ENCODE measurements at regions not wholly inside any gene's neighbourhood (a gene's known extent, or its start where the extent isn't known, plus 50 kb on each side); places are given as distances from the start of the nearest gene placed in this dataset.

- H3K27me3 ChIP-seq (ENCODE audit: control insufficient read depth in 1 of 2, insufficient read depth in 2 of 2, low read length in 2 of 2) = peaks cover 5 to 7% of the 10 kb centered on the region in 2 donors
- no peaks in the 10 kb centered on the region for H3K9me3 ChIP-seq (ENCODE audit: control insufficient read depth in 1 of 2, low read length in 2 of 2)
- H3K36me3 ChIP-seq (ENCODE audit: control insufficient read depth in 1 of 2, insufficient read depth in 2 of 2, low read length in 2 of 2) = no peaks in the 10 kb centered on the region
- no peak overlapping the region for H3K27ac ChIP-seq (ENCODE audit: low read depth, low read length)
- no peak overlapping the region for H3K9ac ChIP-seq (ENCODE audit: low read depth in 1 of 2, low read length in 2 of 2)
- peaks cover 0 to 3% of the 10 kb centered on the region in 2 donors for H3K4me1 ChIP-seq (ENCODE audit: control insufficient read depth in 1 of 2, insufficient read depth in 2 of 2, low read length in 2 of 2)
- no peak overlapping the region for H3K4me3 ChIP-seq (ENCODE audit: low read depth in 1 of 2, low read length in 2 of 2)
Observed at GRCh38 chr13:99911965-99912566, 59.5 kb downstream of the ZIC5 start.

DNA sequence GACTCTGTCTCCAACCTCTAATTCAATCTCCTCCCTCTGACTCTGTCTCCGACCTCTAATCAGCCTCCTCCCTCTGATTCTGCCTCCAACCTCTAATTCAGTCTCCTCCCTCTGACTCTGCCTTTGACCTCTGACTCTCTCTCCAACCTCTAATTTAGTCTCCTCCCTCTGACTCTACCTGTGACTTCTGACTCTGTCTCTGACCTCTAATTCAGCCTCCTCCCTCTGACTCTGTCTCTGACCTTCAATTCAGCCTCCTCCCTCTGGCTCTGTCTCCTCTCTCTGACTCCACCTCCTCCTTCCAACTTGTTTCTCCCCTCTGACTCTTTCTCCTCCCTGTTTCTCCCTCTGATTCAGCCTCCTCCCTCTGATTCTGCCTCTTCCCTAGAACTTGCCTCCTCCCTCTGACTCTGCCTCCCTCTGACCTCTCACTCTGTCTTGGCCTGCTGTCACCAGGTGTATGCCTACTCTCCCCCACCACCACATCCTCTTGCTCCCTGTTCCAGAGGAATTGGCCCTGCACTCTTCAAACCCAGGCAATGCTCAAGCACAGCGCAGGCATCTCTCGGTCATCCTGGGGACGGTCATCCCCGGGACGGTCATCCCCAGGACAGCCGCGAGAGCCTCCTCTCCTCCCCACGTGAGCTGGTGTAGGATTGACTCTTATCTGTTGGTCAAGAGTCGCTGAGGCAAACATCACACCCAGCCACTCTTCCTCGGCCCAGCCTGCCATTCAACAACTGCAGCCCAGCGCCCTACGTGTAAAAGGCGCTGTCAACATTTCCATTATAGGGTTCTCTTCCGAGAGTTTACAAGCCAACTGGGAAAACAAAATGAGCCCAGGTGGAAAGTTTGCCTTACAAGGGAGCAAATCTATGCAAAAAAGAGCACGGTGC, 60.2 kb downstream of the ZIC5 start:
- no peak overlapping the region for H3K4me3 ChIP-seq (ENCODE audit: low read depth in 1 of 2, low read length in 2 of 2)
- H3K4me1 ChIP-seq (ENCODE audit: control insufficient read depth in 1 of 2, insufficient read depth in 2 of 2, low read length in 2 of 2) = peaks cover 0 to 3% of the 10 kb centered on the region in 2 donors
- H3K27me3 ChIP-seq (ENCODE audit: control insufficient read depth in 1 of 2, insufficient read depth in 2 of 2, low read length in 2 of 2) = peaks cover 8 to 9% of the 10 kb centered on the region in 2 donors
- H3K9ac ChIP-seq (ENCODE audit: low read depth in 1 of 2, low read length in 2 of 2) = no peak overlapping the region
- H3K9me3 ChIP-seq (ENCODE audit: control insufficient read depth in 1 of 2, low read length in 2 of 2) = no peaks in the 10 kb centered on the region
- no peak overlapping the region for H3K27ac ChIP-seq (ENCODE audit: low read depth, low read length)
- no peaks in the 10 kb centered on the region for H3K36me3 ChIP-seq (ENCODE audit: control insufficient read depth in 1 of 2, insufficient read depth in 2 of 2, low read length in 2 of 2)

DNA sequence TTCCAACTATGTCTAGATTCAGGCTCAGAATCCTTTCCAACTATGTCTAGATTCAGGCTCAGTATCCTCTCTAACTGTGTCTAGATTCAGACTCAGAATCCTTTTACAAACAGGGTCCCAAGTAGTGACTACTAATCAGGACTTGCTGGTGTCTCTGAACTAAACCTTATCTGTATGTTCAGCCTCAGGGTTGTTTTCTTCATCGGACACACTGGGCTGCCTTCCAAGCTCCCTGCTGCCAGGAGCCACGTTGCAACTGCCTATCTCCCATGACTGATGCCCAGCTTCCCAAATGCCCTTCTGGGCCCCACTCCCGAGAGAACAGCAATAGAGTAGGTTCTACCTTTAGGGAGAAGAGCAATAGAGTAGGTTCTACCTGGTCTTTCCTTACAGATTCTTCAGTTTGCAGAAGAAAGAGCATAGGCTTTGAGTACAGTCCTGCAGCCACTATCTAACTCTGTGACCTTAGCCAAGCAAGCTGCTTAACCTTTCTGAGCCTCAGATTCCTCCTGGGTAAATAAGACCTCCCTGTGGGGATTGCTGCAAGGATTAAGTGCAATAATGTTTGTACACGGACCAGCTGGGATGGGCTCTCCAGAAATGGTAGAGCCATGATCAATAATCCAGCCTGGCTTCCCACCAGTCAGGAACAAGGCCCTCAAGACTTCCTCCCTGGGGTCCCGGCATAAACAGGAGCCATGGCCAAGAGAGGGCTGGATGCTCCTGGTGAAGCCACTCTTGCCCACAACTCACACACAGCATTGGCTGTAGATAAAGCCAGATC, 61.5 kb downstream of the ZIC5 start:
- Histone ChIP-seq H3K27ac (ENCODE audit: low read depth, low read length) (no peak overlapping the region), H3K4me3 (ENCODE audit: low read depth in 1 of 2, low read length in 2 of 2) (no peak overlapping the region), H3K36me3 (ENCODE audit: control insufficient read depth in 1 of 2, insufficient read depth in 2 of 2, low read length in 2 of 2) (no peaks in the 10 kb centered on the region), H3K4me1 (ENCODE audit: control insufficient read depth in 1 of 2, insufficient read depth in 2 of 2, low read length in 2 of 2) (peaks cover 0 to 3% of the 10 kb centered on the region in 2 donors), H3K27me3 (ENCODE audit: control insufficient read depth in 1 of 2, insufficient read depth in 2 of 2, low read length in 2 of 2) (peaks cover 4 to 8% of the 10 kb centered on the region in 2 donors), H3K9ac (ENCODE audit: low read depth in 1 of 2, low read length in 2 of 2) (no peak overlapping the region), H3K9me3 (ENCODE audit: control insufficient read depth in 1 of 2, low read length in 2 of 2) (no peaks in the 10 kb centered on the region)

GRCh38 chr13:99909097-99909835, 62.3 kb downstream of the ZIC5 start:
- Histone ChIP-seq H3K4me3 (ENCODE audit: low read depth in 1 of 2, low read length in 2 of 2) (no peak overlapping the region), H3K27ac (ENCODE audit: low read depth, low read length) (no peak overlapping the region), H3K9ac (ENCODE audit: low read depth in 1 of 2, low read length in 2 of 2) (no peak overlapping the region), H3K9me3 (ENCODE audit: control insufficient read depth in 1 of 2, low read length in 2 of 2) (no peaks in the 10 kb centered on the region), H3K36me3 (ENCODE audit: control insufficient read depth in 1 of 2, insufficient read depth in 2 of 2, low read length in 2 of 2) (no peaks in the 10 kb centered on the region), H3K4me1 (ENCODE audit: control insufficient read depth in 1 of 2, insufficient read depth in 2 of 2, low read length in 2 of 2) (peaks cover 0 to 3% of the 10 kb centered on the region in 2 donors), H3K27me3 (ENCODE audit: control insufficient read depth in 1 of 2, insufficient read depth in 2 of 2, low read length in 2 of 2) (peaks cover 4 to 12% of the 10 kb centered on the region in 2 donors)

- Histone ChIP-seq H3K36me3 (ENCODE audit: control insufficient read depth in 1 of 2, insufficient read depth in 2 of 2, low read length in 2 of 2) (no peaks in the 10 kb centered on the region), H3K9me3 (ENCODE audit: control insufficient read depth in 1 of 2, low read length in 2 of 2) (no peaks in the 10 kb centered on the region), H3K27ac (ENCODE audit: low read depth, low read length) (no peak overlapping the region), H3K4me3 (ENCODE audit: low read depth in 1 of 2, low read length in 2 of 2) (no peak overlapping the region), H3K27me3 (ENCODE audit: control insufficient read depth in 1 of 2, insufficient read depth in 2 of 2, low read length in 2 of 2) (peaks cover 4 to 12% of the 10 kb centered on the region in 2 donors), H3K4me1 (ENCODE audit: control insufficient read depth in 1 of 2, insufficient read depth in 2 of 2, low read length in 2 of 2) (peaks cover 0 to 3% of the 10 kb centered on the region in 2 donors), H3K9ac (ENCODE audit: low read depth in 1 of 2, low read length in 2 of 2) (no peak overlapping the region)
Observed at GRCh38 chr13:99908140-99908803, 63.3 kb downstream of the ZIC5 start.

DNA sequence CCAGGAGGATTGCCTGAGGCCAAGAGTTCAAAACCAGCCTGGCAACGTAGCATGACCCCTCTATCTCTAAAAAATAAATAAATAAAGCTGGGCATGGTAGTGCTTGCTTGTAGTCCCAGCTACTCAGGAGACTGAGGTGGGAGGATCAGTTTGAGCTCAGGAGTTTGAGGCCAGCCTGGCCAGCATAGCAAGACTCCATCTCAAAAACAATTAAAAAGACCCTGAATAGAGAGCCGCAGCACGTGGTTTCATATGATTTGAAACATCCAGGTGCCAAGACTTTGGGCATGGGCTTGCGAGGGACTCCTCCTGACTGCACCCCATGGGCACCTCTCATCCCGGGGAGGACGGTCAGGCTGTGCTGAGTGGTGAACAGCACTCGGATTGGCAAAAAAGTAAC, 63.9 kb downstream of the ZIC5 start:
- Histone ChIP-seq H3K9ac (ENCODE audit: low read depth in 1 of 2, low read length in 2 of 2) (no peak overlapping the region), H3K27ac (ENCODE audit: low read depth, low read length) (no peak overlapping the region), H3K4me3 (ENCODE audit: low read depth in 1 of 2, low read length in 2 of 2) (no peak overlapping the region), H3K4me1 (ENCODE audit: control insufficient read depth in 1 of 2, insufficient read depth in 2 of 2, low read length in 2 of 2) (peaks cover 0 to 3% of the 10 kb centered on the region in 2 donors), H3K9me3 (ENCODE audit: control insufficient read depth in 1 of 2, low read length in 2 of 2) (no peaks in the 10 kb centered on the region), H3K27me3 (ENCODE audit: control insufficient read depth in 1 of 2, insufficient read depth in 2 of 2, low read length in 2 of 2) (peaks cover 4 to 12% of the 10 kb centered on the region in 2 donors), H3K36me3 (ENCODE audit: control insufficient read depth in 1 of 2, insufficient read depth in 2 of 2, low read length in 2 of 2) (no peaks in the 10 kb centered on the region)

GRCh38 chr13:99907038-99907437, 64.5 kb downstream of the ZIC5 start:
- H3K27ac ChIP-seq (ENCODE audit: low read depth, low read length) = no peak overlapping the region
- peaks cover 4 to 12% of the 10 kb centered on the region in 2 donors for H3K27me3 ChIP-seq (ENCODE audit: control insufficient read depth in 1 of 2, insufficient read depth in 2 of 2, low read length in 2 of 2)
- H3K9ac ChIP-seq (ENCODE audit: low read depth in 1 of 2, low read length in 2 of 2) = no peak overlapping the region
- no peaks in the 10 kb centered on the region for H3K36me3 ChIP-seq (ENCODE audit: control insufficient read depth in 1 of 2, insufficient read depth in 2 of 2, low read length in 2 of 2)
- H3K4me1 ChIP-seq (ENCODE audit: control insufficient read depth in 1 of 2, insufficient read depth in 2 of 2, low read length in 2 of 2) = peaks cover 0 to 3% of the 10 kb centered on the region in 2 donors
- H3K9me3 ChIP-seq (ENCODE audit: control insufficient read depth in 1 of 2, low read length in 2 of 2) = no peaks in the 10 kb centered on the region
- no peak overlapping the region for H3K4me3 ChIP-seq (ENCODE audit: low read depth in 1 of 2, low read length in 2 of 2)

- H3K27ac ChIP-seq (ENCODE audit: low read depth, low read length) = no peak overlapping the region
- H3K27me3 ChIP-seq (ENCODE audit: control insufficient read depth in 1 of 2, insufficient read depth in 2 of 2, low read length in 2 of 2) = peaks cover 4 to 8% of the 10 kb centered on the region in 2 donors
- H3K4me3 ChIP-seq (ENCODE audit: low read depth in 1 of 2, low read length in 2 of 2) = no peak overlapping the region
- no peaks in the 10 kb centered on the region for H3K36me3 ChIP-seq (ENCODE audit: control insufficient read depth in 1 of 2, insufficient read depth in 2 of 2, low read length in 2 of 2)
- no peaks in the 10 kb centered on the region for H3K9me3 ChIP-seq (ENCODE audit: control insufficient read depth in 1 of 2, low read length in 2 of 2)
- H3K4me1 ChIP-seq (ENCODE audit: control insufficient read depth in 1 of 2, insufficient read depth in 2 of 2, low read length in 2 of 2) = peaks cover 0 to 3% of the 10 kb centered on the region in 2 donors
- H3K9ac ChIP-seq (ENCODE audit: low read depth in 1 of 2, low read length in 2 of 2) = no peak overlapping the region
Observed at GRCh38 chr13:99905814-99906213, 65.8 kb downstream of the ZIC5 start.

- Histone ChIP-seq H3K4me3 (ENCODE audit: low read depth in 1 of 2, low read length in 2 of 2) (no peak overlapping the region), H3K36me3 (ENCODE audit: control insufficient read depth in 1 of 2, insufficient read depth in 2 of 2, low read length in 2 of 2) (no peaks in the 10 kb centered on the region), H3K4me1 (ENCODE audit: control insufficient read depth in 1 of 2, insufficient read depth in 2 of 2, low read length in 2 of 2) (peaks cover 0 to 3% of the 10 kb centered on the region in 2 donors), H3K27ac (ENCODE audit: low read depth, low read length) (no peak overlapping the region), H3K9ac (ENCODE audit: low read depth in 1 of 2, low read length in 2 of 2) (no peak overlapping the region), H3K9me3 (ENCODE audit: control insufficient read depth in 1 of 2, low read length in 2 of 2) (no peaks in the 10 kb centered on the region), H3K27me3 (ENCODE audit: control insufficient read depth in 1 of 2, insufficient read depth in 2 of 2, low read length in 2 of 2) (peaks cover 4 to 8% of the 10 kb centered on the region in 2 donors)
Observed at GRCh38 chr13:99905224-99905623, 66.3 kb downstream of the ZIC5 start.
